Loucy (cell line): ENCODE measurements at regions not wholly inside any gene's neighbourhood (a gene's known extent, or its start where the extent isn't known, plus 50 kb on each side); places are given as distances from the start of the nearest gene placed in this dataset.

ENCODE experiments used
- H2AFZ ChIP-seq: fragments of 200-600 bp; sonication (generic); 2 replicates; pipeline ENCODE4 v1.6.0; 2016; ENCODE audit warnings: antibody characterized with exemption, mild to moderate bottlenecking, low read length, moderate library complexity
- H3F3A ChIP-seq: fragments of 200-600 bp; 2 replicates; pipeline ENCODE4 v1.6.0; 2016; ENCODE audit warnings: antibody characterized with exemption, low read depth, mild to moderate bottlenecking
- H3K27me3 ChIP-seq: fragments of 200-600 bp; sonication (generic); 2 replicates; pipeline ENCODE4 v1.6.1; 2014; ENCODE audit warnings: low read length, mild to moderate bottlenecking; ENCODE audit not compliant: insufficient read depth, poor library complexity, severe bottlenecking
- H3K36me3 ChIP-seq: fragments of 200-600 bp; sonication (generic); 2 replicates; pipeline ENCODE4 v1.6.1; 2016; ENCODE audit warnings: low read length; ENCODE audit not compliant: insufficient read depth
- H3K4me1 ChIP-seq: fragments of 200-600 bp; sonication (generic); 2 replicates; pipeline ENCODE4 v1.5.1; 2014; ENCODE audit warnings: low read length, mild to moderate bottlenecking; ENCODE audit not compliant: insufficient read depth, poor library complexity, severe bottlenecking
- H3K4me2 ChIP-seq: fragments of 200-600 bp; sonication (generic); 2 replicates; pipeline ENCODE4 v1.6.0; 2014; ENCODE audit warnings: antibody characterized with exemption, low read length, low read depth, mild to moderate bottlenecking; ENCODE audit not compliant: poor library complexity, severe bottlenecking
- H3K4me3 ChIP-seq: fragments of 200-600 bp; sonication (generic); 2 replicates; pipeline ENCODE4 v1.5.1; 2014; ENCODE audit warnings: low read length, mild to moderate bottlenecking, mixed read lengths; ENCODE audit not compliant: poor library complexity, severe bottlenecking
- H3K79me2 ChIP-seq: fragments of 200-600 bp; sonication (generic); 2 replicates; pipeline ENCODE4 v1.6.1; 2014; ENCODE audit warnings: low read length; ENCODE audit not compliant: insufficient read depth
- H3K9ac ChIP-seq: fragments of 200-600 bp; sonication (generic); 2 replicates; pipeline ENCODE4 v1.6.0; 2014; ENCODE audit warnings: mild to moderate bottlenecking, low read depth, low read length, moderate library complexity; ENCODE audit not compliant: poor library complexity, severe bottlenecking
- H3K9me2 ChIP-seq: fragments of 200-600 bp; sonication (generic); replicated peaks from 2 replicates; pipeline ENCODE4 v1.6.1; 2016; ENCODE audit warnings: low read depth, low read length, mixed read lengths
- H3K9me3 ChIP-seq: fragments of 200-600 bp; sonication (generic); 2 replicates; pipeline ENCODE4 v1.6.1; 2014; ENCODE audit warnings: mild to moderate bottlenecking, antibody characterized with exemption, low read length, low read depth; ENCODE audit not compliant: insufficient read depth
- H4K20me1 ChIP-seq: fragments of 200-600 bp; sonication (generic); 2 replicates; pipeline ENCODE4 v1.6.0; 2014; ENCODE audit warnings: antibody characterized with exemption, low read length, mild to moderate bottlenecking; ENCODE audit not compliant: insufficient read depth, poor library complexity, severe bottlenecking
- CTCF ChIP-seq: fragments of 200-600 bp; sonication (generic); conservative IDR thresholded peaks from 2 replicates; pipeline ENCODE4 v1.5.1; 2014; ENCODE audit warnings: mild to moderate bottlenecking, antibody characterized with exemption, low read length
- EZH2phosphoT487 ChIP-seq: fragments of 200-600 bp; IDR thresholded peaks from 2 replicates; pipeline ENCODE4 v1.6.1; 2018; ENCODE audit warnings: antibody characterized with exemption, mild to moderate bottlenecking, moderate library complexity, borderline replicate concordance

GRCh38 chr4:36841583-36842326, 402.8 kb upstream of the NWD2 start:
- Histone ChIP-seq H3F3A (no peaks in the 10 kb centered on the region), H3K9me2 (no peaks in the 10 kb centered on the region), H3K4me1 (no peaks in the 10 kb centered on the region), H3K27me3 (no peaks in the 10 kb centered on the region), H3K79me2 (no peaks in the 10 kb centered on the region), H3K4me3 (no peak overlapping the region), H3K4me2 (no peak overlapping the region), H3K9ac (no peak overlapping the region), H3K36me3 (no peaks in the 10 kb centered on the region), H4K20me1 (no peaks in the 10 kb centered on the region), H2AFZ (no peak overlapping the region), H3K9me3 (no peaks in the 10 kb centered on the region)
- TF ChIP-seq EZH2phosphoT487 (no peak), CTCF (no peak)

- H3K79me2 ChIP-seq = no peaks in the 10 kb centered on the region
- H3K4me1 ChIP-seq = no peaks in the 10 kb centered on the region
- H4K20me1 ChIP-seq = no peaks in the 10 kb centered on the region
Measured at GRCh38 chr4:36844448-36844847, 400.1 kb upstream of the NWD2 start.

GRCh38 chr4:36852856-36853255, 391.7 kb upstream of the NWD2 start:
- no peaks in the 10 kb centered on the region for H3K9me2 ChIP-seq
- no peaks in the 10 kb centered on the region for H3K27me3 ChIP-seq
- TF ChIP-seq CTCF = no peak
- TF ChIP-seq EZH2phosphoT487 = no peak
- no peak overlapping the region for H3K9ac ChIP-seq
- H3F3A ChIP-seq = no peaks in the 10 kb centered on the region
- H3K9me3 ChIP-seq = no peaks in the 10 kb centered on the region
- H4K20me1 ChIP-seq = no peaks in the 10 kb centered on the region
- no peaks in the 10 kb centered on the region for H3K36me3 ChIP-seq
- no peaks in the 10 kb centered on the region for H3K4me1 ChIP-seq
- no peak overlapping the region for H2AFZ ChIP-seq
- H3K79me2 ChIP-seq = no peaks in the 10 kb centered on the region
- no peak overlapping the region for H3K4me2 ChIP-seq
- no peak overlapping the region for H3K4me3 ChIP-seq

More at GRCh38 chr4:36844448-36844847, 400.1 kb upstream of the NWD2 start:
- Histone ChIP-seq H3K36me3 (no peaks in the 10 kb centered on the region), H3K9me3 (no peaks in the 10 kb centered on the region), H3K4me3 (no peak overlapping the region), H3K4me2 (no peak overlapping the region), H3K27me3 (no peaks in the 10 kb centered on the region), H3K9ac (no peak overlapping the region), H3F3A (no peaks in the 10 kb centered on the region), H2AFZ (no peak overlapping the region), H3K9me2 (no peaks in the 10 kb centered on the region)
- no peak for TF ChIP-seq EZH2phosphoT487
- TF ChIP-seq CTCF = no peak
